ENCODE measurements at regions not wholly inside any gene's neighbourhood (a gene's known extent, or its start where the extent isn't known, plus 50 kb on each side); places are given as distances from the start of the nearest gene placed in this dataset.

- peaks cover 5% of the 10 kb centered on the region for H3K9me3 Mint-ChIP-seq
- Histone ChIP-seq H3K4me1 (no peaks in the 10 kb centered on the region), H3K9me3 (ENCODE audit: low read depth) (no peaks in the 10 kb centered on the region), H3K4me3 (no peak overlapping the region), H3K79me2 (ENCODE audit: low read depth) (no peaks in the 10 kb centered on the region), H3K9ac (no peak overlapping the region), H3K27ac (no peak overlapping the region), H3K4me2 (no peak overlapping the region), H2AFZ (replicated peaks) (no peak overlapping the region), H3K27me3 (no peaks in the 10 kb centered on the region), H3K36me3 (no peaks in the 10 kb centered on the region), H3F3A (ENCODE audit: low read depth) (no peaks in the 10 kb centered on the region), H4K20me1 (ENCODE audit: low read depth) (no peaks in the 10 kb centered on the region)
- no peak for DNase-seq (ENCODE audit: low spot score)
- peaks cover 2% of the 10 kb centered on the region for H3K4me1 Mint-ChIP-seq
- H3K27ac Mint-ChIP-seq: no peak overlapping the region
- H3K36me3 Mint-ChIP-seq: peaks cover 4% of the 10 kb centered on the region
- no peak overlapping the region for H3K4me3 Mint-ChIP-seq
- peaks cover 7% of the 10 kb centered on the region for H3K27me3 Mint-ChIP-seq (ENCODE audit: insufficient read depth, low read depth)
- TF ChIP-seq EZH2 (IDR thresholded peaks at IDR 0.05): no peak
Observed at GRCh38 chr13:74450964-74451363, 316.8 kb upstream of the KLF12 start.

- Mint-ChIP-seq H3K4me3 (no peak overlapping the region), H3K9me3 (peaks cover 3% of the 10 kb centered on the region), H3K36me3 (peaks cover 4% of the 10 kb centered on the region), H3K27me3 (ENCODE audit: insufficient read depth, low read depth) (peaks cover 7% of the 10 kb centered on the region), H3K27ac (no peak overlapping the region), H3K4me1 (peaks cover 2% of the 10 kb centered on the region)
- Histone ChIP-seq H3K4me1 (no peaks in the 10 kb centered on the region), H3F3A (ENCODE audit: low read depth) (no peaks in the 10 kb centered on the region), H2AFZ (replicated peaks) (no peak overlapping the region), H3K36me3 (no peaks in the 10 kb centered on the region), H3K27me3 (no peaks in the 10 kb centered on the region), H3K4me2 (no peak overlapping the region), H3K9me3 (ENCODE audit: low read depth) (no peaks in the 10 kb centered on the region), H3K79me2 (ENCODE audit: low read depth) (no peaks in the 10 kb centered on the region), H3K4me3 (no peak overlapping the region), H3K27ac (no peak overlapping the region), H4K20me1 (ENCODE audit: low read depth) (no peaks in the 10 kb centered on the region), H3K9ac (no peak overlapping the region)
- no peak for DNase-seq (ENCODE audit: low spot score)
- TF ChIP-seq EZH2phosphoT487 (IDR thresholded peaks at IDR 0.05): no peak
Observed at GRCh38 chr13:74450525-74450845, 316.3 kb upstream of the KLF12 start.

- no peak overlapping the region for H3K27ac ChIP-seq
- H3K4me2 ChIP-seq: no peak overlapping the region
- no peak overlapping the region for H3K4me3 ChIP-seq
- H3K4me1 ChIP-seq: no peaks in the 10 kb centered on the region
- H3K79me2 ChIP-seq (ENCODE audit: low read depth): no peaks in the 10 kb centered on the region
- H3F3A ChIP-seq (ENCODE audit: low read depth): no peaks in the 10 kb centered on the region
- peaks cover 7% of the 10 kb centered on the region for H3K27me3 Mint-ChIP-seq (ENCODE audit: insufficient read depth, low read depth)
- TF ChIP-seq EZH2phosphoT487 (IDR thresholded peaks at IDR 0.05): no peak
- TF ChIP-seq, protein P1, sequence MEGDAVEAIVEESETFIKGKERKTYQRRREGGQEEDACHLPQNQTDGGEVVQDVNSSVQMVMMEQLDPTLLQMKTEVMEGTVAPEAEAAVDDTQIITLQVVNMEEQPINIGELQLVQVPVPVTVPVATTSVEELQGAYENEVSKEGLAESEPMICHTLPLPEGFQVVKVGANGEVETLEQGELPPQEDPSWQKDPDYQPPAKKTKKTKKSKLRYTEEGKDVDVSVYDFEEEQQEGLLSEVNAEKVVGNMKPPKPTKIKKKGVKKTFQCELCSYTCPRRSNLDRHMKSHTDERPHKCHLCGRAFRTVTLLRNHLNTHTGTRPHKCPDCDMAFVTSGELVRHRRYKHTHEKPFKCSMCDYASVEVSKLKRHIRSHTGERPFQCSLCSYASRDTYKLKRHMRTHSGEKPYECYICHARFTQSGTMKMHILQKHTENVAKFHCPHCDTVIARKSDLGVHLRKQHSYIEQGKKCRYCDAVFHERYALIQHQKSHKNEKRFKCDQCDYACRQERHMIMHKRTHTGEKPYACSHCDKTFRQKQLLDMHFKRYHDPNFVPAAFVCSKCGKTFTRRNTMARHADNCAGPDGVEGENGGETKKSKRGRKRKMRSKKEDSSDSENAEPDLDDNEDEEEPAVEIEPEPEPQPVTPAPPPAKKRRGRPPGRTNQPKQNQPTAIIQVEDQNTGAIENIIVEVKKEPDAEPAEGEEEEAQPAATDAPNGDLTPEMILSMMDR (IDR thresholded peaks at IDR 0.05): no peak
- TF ChIP-seq EZH2 (IDR thresholded peaks at IDR 0.05): no peak
- no peaks in the 10 kb centered on the region for H4K20me1 ChIP-seq (ENCODE audit: low read depth)
- H2AFZ ChIP-seq (replicated peaks): no peak overlapping the region
- no peaks in the 10 kb centered on the region for H3K27me3 ChIP-seq
- DNase-seq (ENCODE audit: low spot score): no peak
- no peaks in the 10 kb centered on the region for H3K9me3 ChIP-seq (ENCODE audit: low read depth)
- no peak overlapping the region for H3K9ac ChIP-seq
- no peaks in the 10 kb centered on the region for H3K36me3 ChIP-seq
- peaks cover 4% of the 10 kb centered on the region for H3K36me3 Mint-ChIP-seq
- H3K4me3 Mint-ChIP-seq: no peak overlapping the region
- peaks cover 2% of the 10 kb centered on the region for H3K4me1 Mint-ChIP-seq
- no peak overlapping the region for H3K27ac Mint-ChIP-seq
- peaks cover 3% of the 10 kb centered on the region for H3K9me3 Mint-ChIP-seq
Observed at GRCh38 chr13:74449811-74450524, 315.8 kb upstream of the KLF12 start.

DNA sequence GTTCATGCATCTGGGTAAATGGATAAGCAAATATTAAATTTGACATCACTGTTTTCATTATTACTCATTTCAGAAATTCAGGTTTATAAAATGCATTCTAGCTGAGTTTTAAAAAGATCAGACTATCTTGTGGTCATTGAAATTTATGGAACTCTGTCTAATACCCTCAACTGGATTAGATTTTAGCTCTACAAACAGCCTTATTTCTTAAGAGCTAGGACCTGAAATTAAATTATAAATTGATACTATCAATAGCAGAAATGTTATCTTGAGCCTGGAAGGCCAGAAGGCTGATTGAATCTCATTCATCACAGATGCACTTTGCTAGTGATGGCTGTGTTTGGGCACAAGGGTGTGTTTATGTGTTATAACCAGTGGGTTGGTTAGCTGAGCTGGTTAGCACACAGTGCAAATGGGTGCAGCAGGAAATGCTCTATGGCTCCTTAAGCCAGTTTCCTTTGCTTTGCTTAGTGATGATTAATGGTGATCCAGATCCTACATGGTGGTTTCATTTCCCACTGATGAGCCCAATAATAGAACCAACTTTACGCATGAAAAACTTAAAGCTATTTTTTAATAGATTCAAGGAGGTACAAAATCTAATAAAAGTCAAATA, 310.8 kb upstream of the KLF12 start:
- no peaks in the 10 kb centered on the region for H3K9me3 ChIP-seq (ENCODE audit: low read depth)
- H4K20me1 ChIP-seq (ENCODE audit: low read depth): no peaks in the 10 kb centered on the region
- no peak overlapping the region for H3K27ac ChIP-seq
- no peaks in the 10 kb centered on the region for H3K27me3 ChIP-seq
- DNase-seq (ENCODE audit: low spot score): no peak
- no peak overlapping the region for H3K4me2 ChIP-seq
- peaks cover 6% of the 10 kb centered on the region for H3K4me1 Mint-ChIP-seq
- H3K36me3 ChIP-seq: no peaks in the 10 kb centered on the region
- no peaks in the 10 kb centered on the region for H3K79me2 ChIP-seq (ENCODE audit: low read depth)
- TF ChIP-seq, protein P1 (IDR thresholded peaks at IDR 0.05): no peak
- TF ChIP-seq EZH2phosphoT487 (IDR thresholded peaks at IDR 0.05) (no peak), EZH2 (IDR thresholded peaks at IDR 0.05) (no peak)
- H3K27me3 Mint-ChIP-seq (ENCODE audit: insufficient read depth, low read depth): peaks cover 5% of the 10 kb centered on the region
- H3K9me3 Mint-ChIP-seq: peaks cover 10% of the 10 kb centered on the region
- H3K27ac Mint-ChIP-seq: no peak overlapping the region
- H3K4me3 ChIP-seq: no peak overlapping the region
- H3K4me3 Mint-ChIP-seq: no peak overlapping the region
- H3K4me1 ChIP-seq: no peaks in the 10 kb centered on the region
- no peaks in the 10 kb centered on the region for H3F3A ChIP-seq (ENCODE audit: low read depth)
- H2AFZ ChIP-seq (replicated peaks): no peak overlapping the region
- H3K9ac ChIP-seq: no peak overlapping the region
- peaks cover 4% of the 10 kb centered on the region for H3K36me3 Mint-ChIP-seq

All from neural progenitor cell (in vitro differentiated cells).